GM23338 (cell line): ENCODE measurements at regions not wholly inside any gene's neighbourhood (a gene's known extent, or its start where the extent isn't known, plus 50 kb on each side); places are given as distances from the start of the nearest gene placed in this dataset.

Experiments used
- ATAC-seq: fragments of 200-7000 bp; cut with Tn5 transposase; 3 replicates; pipeline ENCODE4 v1.9.1; 2020
- DNase-seq: peaks from one replicate; pipeline ENCODE4 v3.0.0-alpha.2; 2015; ENCODE audit warnings: low spot score
- H2AFZ ChIP-seq: fragments of 200-600 bp; sonication (generic); 2 replicates; pipeline ENCODE4 v1.8.0; 2016; ENCODE audit warnings: antibody characterized with exemption, mild to moderate bottlenecking, moderate library complexity
- H3F3A ChIP-seq: fragments of 200-600 bp; sonication (generic); replicated peaks from 2 replicates; pipeline ENCODE4 v1.8.0; 2017; ENCODE audit warnings: antibody characterized with exemption, mixed run types, low read depth
- H3K27ac ChIP-seq: fragments of 200-600 bp; sonication (generic); 2 replicates; pipeline ENCODE4 v1.6.1; 2016; ENCODE audit warnings: low read depth
- H3K27me3 ChIP-seq: fragments of 200-600 bp; sonication (generic); 2 replicates; pipeline ENCODE4 v1.8.0; 2016; ENCODE audit warnings: mild to moderate bottlenecking, mixed run types, moderate library complexity; ENCODE audit not compliant: insufficient read depth
- H3K36me3 ChIP-seq: fragments of 200-600 bp; sonication (generic); 2 replicates; pipeline ENCODE4 v1.8.0; 2016; ENCODE audit warnings: mild to moderate bottlenecking; ENCODE audit not compliant: insufficient read depth
- H3K4me1 ChIP-seq: fragments of 200-600 bp; sonication (generic); 2 replicates; pipeline ENCODE4 v1.8.0; 2016; ENCODE audit warnings: mild to moderate bottlenecking, moderate library complexity; ENCODE audit not compliant: insufficient read depth
- H3K4me2 ChIP-seq: fragments of 200-600 bp; sonication (generic); 2 replicates; pipeline ENCODE4 v1.7.1; 2017; ENCODE audit warnings: mixed run types
- H3K4me3 ChIP-seq: fragments of 200-600 bp; sonication (generic); 2 replicates; pipeline ENCODE4 v1.6.1; 2016; ENCODE audit warnings: mixed run types
- H3K79me2 ChIP-seq: fragments of 200-600 bp; sonication (generic); replicated peaks from 2 replicates; pipeline ENCODE4 v1.8.0; 2017; ENCODE audit warnings: mild to moderate bottlenecking; ENCODE audit not compliant: insufficient read depth
- H3K9me2 ChIP-seq: fragments of 200-600 bp; sonication (generic); 2 replicates; pipeline ENCODE4 v1.8.0; 2017; ENCODE audit not compliant: insufficient read depth
- H4K20me1 ChIP-seq: fragments of 200-600 bp; sonication (generic); replicated peaks from 2 replicates; pipeline ENCODE4 v1.8.0; 2017; ENCODE audit warnings: mild to moderate bottlenecking; ENCODE audit not compliant: insufficient read depth
- H3K27ac Mint-ChIP-seq: 2 replicates; pipeline ENCODE4 v1.8.0; 2020; ENCODE audit warnings: inconsistent platforms, mild to moderate bottlenecking, moderate library complexity, mixed read lengths
- H3K27me3 Mint-ChIP-seq: 3 replicates; pipeline ENCODE4 v1.8.0; 2022; ENCODE audit warnings: low read depth, mild to moderate bottlenecking, moderate library complexity, mixed read lengths, inconsistent platforms; ENCODE audit not compliant: insufficient read depth, poor library complexity
- H3K36me3 Mint-ChIP-seq: 3 replicates; pipeline ENCODE4 v1.8.0; 2021; ENCODE audit warnings: low read depth, mild to moderate bottlenecking, inconsistent platforms, moderate library complexity, mixed read lengths
- H3K4me1 Mint-ChIP-seq: 3 replicates; pipeline ENCODE4 v1.8.0; 2020; ENCODE audit warnings: mild to moderate bottlenecking, inconsistent platforms, mixed read lengths
- H3K4me3 Mint-ChIP-seq: 3 replicates; pipeline ENCODE4 v1.8.0; 2021; ENCODE audit warnings: moderate library complexity, mild to moderate bottlenecking, inconsistent platforms, mixed read lengths
- H3K9me3 Mint-ChIP-seq: 3 replicates; pipeline ENCODE4 v1.8.0; 2020; ENCODE audit warnings: moderate library complexity, mild to moderate bottlenecking, inconsistent platforms, mixed read lengths
- CREB1 ChIP-seq: fragments of 250-450 bp; sonication (Bioruptor Pico); IDR thresholded peaks from 2 replicates; pipeline ENCODE4 v1.5.0; 2020; ENCODE audit warnings: low read depth, mild to moderate bottlenecking, moderate library complexity
- CTCF ChIP-seq, 2 experiments: fragments of 200-600 bp in 1 of 2; sonication (generic) in 1 of 2; conservative IDR thresholded peaks; 2 replicates each; pipeline versions ENCODE4 v1.5.1 to v1.6.1; 2016 to 2017; ENCODE audit warnings: antibody characterized with exemption in 2 of 2, low read depth in 2 of 2, mild to moderate bottlenecking in 2 of 2, moderate library complexity in 1 of 2
- EZH2 ChIP-seq: fragments of 200-600 bp; sonication (generic); IDR thresholded peaks from one replicate; pipeline ENCODE4 v1.8.0; 2017; ENCODE audit warnings: antibody characterized with exemption, mild to moderate bottlenecking, low read depth; ENCODE audit not compliant: unreplicated experiment
- JUNB ChIP-seq: IDR thresholded peaks from one replicate; pipeline ENCODE4 v1.6.1; 2016; ENCODE audit warnings: antibody characterized with exemption; ENCODE audit not compliant: unreplicated experiment
- NANOG ChIP-seq: IDR thresholded peaks from 2 replicates; pipeline ENCODE4 v1.6.1; 2016; ENCODE audit warnings: antibody characterized with exemption, borderline replicate concordance
- POLR2AphosphoS5 ChIP-seq: IDR thresholded peaks from 2 replicates; pipeline ENCODE4 v1.6.1; 2016; ENCODE audit warnings: antibody characterized with exemption, low read depth
- STAT1 ChIP-seq: IDR thresholded peaks from one replicate; pipeline ENCODE4 v1.6.1; 2016; ENCODE audit warnings: antibody characterized with exemption; ENCODE audit not compliant: unreplicated experiment
- ZNF114 ChIP-seq: fragments of 250-450 bp; sonication (Bioruptor Pico); IDR thresholded peaks from 2 replicates; pipeline ENCODE4 v1.5.0; 2020; ENCODE audit warnings: mild to moderate bottlenecking, moderate library complexity
- ZNF331 ChIP-seq: fragments of 250-450 bp; sonication (Bioruptor Pico); IDR thresholded peaks from 2 replicates; pipeline ENCODE4 v1.5.0; 2020; ENCODE audit warnings: low read depth, mild to moderate bottlenecking, moderate library complexity
- TF ChIP-seq, protein P1 (sequence below): fragments of 250-450 bp; sonication (Bioruptor Pico); IDR thresholded peaks from 2 replicates; pipeline ENCODE4 v1.5.0; 2020; ENCODE audit warnings: mild to moderate bottlenecking, moderate library complexity
- TF ChIP-seq, protein P2 (sequence below): IDR thresholded peaks from 2 replicates; pipeline ENCODE4 v1.6.1; 2016; ENCODE audit warnings: antibody characterized with exemption
- TF ChIP-seq, protein P3 (sequence below): IDR thresholded peaks from one replicate; pipeline ENCODE4 v1.6.1; 2018; ENCODE audit warnings: antibody characterized with exemption; ENCODE audit not compliant: unreplicated experiment

DNA sequence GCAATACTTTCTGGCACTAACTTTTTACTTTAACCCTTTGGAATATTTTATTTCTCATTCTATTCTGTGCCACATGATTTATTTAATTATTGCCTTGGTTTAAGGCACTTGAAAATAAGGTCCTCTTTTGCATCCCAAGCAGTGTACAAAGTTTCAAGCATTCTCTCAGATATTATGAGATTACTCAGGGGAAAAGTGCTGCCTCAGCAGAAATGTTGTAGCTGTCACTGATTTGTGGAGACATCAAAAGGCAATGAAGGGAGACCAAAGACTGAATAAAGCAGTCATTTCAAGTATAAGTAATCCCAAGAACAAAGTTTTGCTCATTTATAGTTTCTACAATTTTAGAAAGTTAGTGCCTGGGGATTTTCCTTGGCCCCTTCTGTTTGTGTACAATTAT lies 253.0 kb downstream of the RNF144B start (continued):
- TF ChIP-seq, protein P1, sequence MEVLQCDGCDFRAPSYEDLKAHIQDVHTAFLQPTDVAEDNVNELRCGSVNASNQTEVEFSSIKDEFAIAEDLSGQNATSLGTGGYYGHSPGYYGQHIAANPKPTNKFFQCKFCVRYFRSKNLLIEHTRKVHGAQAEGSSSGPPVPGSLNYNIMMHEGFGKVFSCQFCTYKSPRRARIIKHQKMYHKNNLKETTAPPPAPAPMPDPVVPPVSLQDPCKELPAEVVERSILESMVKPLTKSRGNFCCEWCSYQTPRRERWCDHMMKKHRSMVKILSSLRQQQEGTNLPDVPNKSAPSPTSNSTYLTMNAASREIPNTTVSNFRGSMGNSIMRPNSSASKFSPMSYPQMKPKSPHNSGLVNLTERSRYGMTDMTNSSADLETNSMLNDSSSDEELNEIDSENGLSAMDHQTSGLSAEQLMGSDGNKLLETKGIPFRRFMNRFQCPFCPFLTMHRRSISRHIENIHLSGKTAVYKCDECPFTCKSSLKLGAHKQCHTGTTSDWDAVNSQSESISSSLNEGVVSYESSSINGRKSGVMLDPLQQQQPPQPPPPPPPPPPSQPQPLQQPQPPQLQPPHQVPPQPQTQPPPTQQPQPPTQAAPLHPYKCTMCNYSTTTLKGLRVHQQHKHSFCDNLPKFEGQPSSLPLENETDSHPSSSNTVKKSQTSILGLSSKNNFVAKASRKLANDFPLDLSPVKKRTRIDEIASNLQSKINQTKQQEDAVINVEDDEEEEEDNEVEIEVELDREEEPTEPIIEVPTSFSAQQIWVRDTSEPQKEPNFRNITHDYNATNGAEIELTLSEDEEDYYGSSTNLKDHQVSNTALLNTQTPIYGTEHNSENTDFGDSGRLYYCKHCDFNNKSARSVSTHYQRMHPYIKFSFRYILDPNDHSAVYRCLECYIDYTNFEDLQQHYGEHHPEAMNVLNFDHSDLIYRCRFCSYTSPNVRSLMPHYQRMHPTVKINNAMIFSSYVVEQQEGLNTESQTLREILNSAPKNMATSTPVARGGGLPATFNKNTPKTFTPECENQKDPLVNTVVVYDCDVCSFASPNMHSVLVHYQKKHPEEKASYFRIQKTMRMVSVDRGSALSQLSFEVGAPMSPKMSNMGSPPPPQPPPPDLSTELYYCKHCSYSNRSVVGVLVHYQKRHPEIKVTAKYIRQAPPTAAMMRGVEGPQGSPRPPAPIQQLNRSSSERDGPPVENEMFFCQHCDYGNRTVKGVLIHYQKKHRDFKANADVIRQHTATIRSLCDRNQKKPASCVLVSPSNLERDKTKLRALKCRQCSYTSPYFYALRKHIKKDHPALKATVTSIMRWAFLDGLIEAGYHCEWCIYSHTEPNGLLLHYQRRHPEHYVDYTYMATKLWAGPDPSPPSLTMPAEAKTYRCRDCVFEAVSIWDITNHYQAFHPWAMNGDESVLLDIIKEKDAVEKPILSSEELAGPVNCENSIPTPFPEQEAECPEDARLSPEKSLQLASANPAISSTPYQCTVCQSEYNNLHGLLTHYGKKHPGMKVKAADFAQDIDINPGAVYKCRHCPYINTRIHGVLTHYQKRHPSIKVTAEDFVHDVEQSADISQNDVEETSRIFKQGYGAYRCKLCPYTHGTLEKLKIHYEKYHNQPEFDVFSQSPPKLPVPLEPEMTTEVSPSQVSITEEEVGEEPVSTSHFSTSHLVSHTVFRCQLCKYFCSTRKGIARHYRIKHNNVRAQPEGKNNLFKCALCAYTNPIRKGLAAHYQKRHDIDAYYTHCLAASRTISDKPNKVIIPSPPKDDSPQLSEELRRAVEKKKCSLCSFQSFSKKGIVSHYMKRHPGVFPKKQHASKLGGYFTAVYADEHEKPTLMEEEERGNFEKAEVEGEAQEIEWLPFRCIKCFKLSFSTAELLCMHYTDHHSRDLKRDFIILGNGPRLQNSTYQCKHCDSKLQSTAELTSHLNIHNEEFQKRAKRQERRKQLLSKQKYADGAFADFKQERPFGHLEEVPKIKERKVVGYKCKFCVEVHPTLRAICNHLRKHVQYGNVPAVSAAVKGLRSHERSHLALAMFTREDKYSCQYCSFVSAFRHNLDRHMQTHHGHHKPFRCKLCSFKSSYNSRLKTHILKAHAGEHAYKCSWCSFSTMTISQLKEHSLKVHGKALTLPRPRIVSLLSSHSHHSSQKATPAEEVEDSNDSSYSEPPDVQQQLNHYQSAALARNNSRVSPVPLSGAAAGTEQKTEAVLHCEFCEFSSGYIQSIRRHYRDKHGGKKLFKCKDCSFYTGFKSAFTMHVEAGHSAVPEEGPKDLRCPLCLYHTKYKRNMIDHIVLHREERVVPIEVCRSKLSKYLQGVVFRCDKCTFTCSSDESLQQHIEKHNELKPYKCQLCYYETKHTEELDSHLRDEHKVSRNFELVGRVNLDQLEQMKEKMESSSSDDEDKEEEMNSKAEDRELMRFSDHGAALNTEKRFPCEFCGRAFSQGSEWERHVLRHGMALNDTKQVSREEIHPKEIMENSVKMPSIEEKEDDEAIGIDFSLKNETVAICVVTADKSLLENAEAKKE (CRISPR knock-in tag), result no peak
- TF ChIP-seq STAT1, result no peak
- no peak for TF ChIP-seq ZNF114 (CRISPR knock-in tag)

- H3K27ac Mint-ChIP-seq, result peak overlapping the region; percentile 19
- Histone ChIP-seq H3F3A (no peaks in the 10 kb centered on the region), H3K27me3 (no peaks in the 10 kb centered on the region), H3K4me1 (no peaks in the 10 kb centered on the region), H3K4me3 (no peak overlapping the region), H3K36me3 (no peaks in the 10 kb centered on the region), H3K9me2 (no peaks in the 10 kb centered on the region; the same call in 1 of the 2 replicates), H3K4me2 (no peak overlapping the region), H3K27ac (no peak overlapping the region), H3K79me2 (no peaks in the 10 kb centered on the region), H2AFZ (no peak overlapping the region), H4K20me1 (no peaks in the 10 kb centered on the region)
- H3K4me1 Mint-ChIP-seq, result peaks cover 3% of the 10 kb centered on the region; the same call in 1 of the 3 replicates
- no peak for DNase-seq
- H3K27me3 Mint-ChIP-seq, result no peaks in the 10 kb centered on the region
- no peak overlapping the region for H3K4me3 Mint-ChIP-seq
- no peaks in the 10 kb centered on the region for H3K9me3 Mint-ChIP-seq
- no peaks in the 10 kb centered on the region for H3K36me3 Mint-ChIP-seq
- ATAC-seq, result no peak
- TF ChIP-seq POLR2AphosphoS5, result no peak
- no peak for TF ChIP-seq CREB1 (CRISPR knock-in tag)
- no peak for TF ChIP-seq ZNF114 (CRISPR knock-in tag)
- TF ChIP-seq ZNF331 (CRISPR knock-in tag), result no peak
- no peak for TF ChIP-seq EZH2
- TF ChIP-seq, protein P2, sequence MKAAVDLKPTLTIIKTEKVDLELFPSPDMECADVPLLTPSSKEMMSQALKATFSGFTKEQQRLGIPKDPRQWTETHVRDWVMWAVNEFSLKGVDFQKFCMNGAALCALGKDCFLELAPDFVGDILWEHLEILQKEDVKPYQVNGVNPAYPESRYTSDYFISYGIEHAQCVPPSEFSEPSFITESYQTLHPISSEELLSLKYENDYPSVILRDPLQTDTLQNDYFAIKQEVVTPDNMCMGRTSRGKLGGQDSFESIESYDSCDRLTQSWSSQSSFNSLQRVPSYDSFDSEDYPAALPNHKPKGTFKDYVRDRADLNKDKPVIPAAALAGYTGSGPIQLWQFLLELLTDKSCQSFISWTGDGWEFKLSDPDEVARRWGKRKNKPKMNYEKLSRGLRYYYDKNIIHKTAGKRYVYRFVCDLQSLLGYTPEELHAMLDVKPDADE, result no peak
- TF ChIP-seq, protein P3, sequence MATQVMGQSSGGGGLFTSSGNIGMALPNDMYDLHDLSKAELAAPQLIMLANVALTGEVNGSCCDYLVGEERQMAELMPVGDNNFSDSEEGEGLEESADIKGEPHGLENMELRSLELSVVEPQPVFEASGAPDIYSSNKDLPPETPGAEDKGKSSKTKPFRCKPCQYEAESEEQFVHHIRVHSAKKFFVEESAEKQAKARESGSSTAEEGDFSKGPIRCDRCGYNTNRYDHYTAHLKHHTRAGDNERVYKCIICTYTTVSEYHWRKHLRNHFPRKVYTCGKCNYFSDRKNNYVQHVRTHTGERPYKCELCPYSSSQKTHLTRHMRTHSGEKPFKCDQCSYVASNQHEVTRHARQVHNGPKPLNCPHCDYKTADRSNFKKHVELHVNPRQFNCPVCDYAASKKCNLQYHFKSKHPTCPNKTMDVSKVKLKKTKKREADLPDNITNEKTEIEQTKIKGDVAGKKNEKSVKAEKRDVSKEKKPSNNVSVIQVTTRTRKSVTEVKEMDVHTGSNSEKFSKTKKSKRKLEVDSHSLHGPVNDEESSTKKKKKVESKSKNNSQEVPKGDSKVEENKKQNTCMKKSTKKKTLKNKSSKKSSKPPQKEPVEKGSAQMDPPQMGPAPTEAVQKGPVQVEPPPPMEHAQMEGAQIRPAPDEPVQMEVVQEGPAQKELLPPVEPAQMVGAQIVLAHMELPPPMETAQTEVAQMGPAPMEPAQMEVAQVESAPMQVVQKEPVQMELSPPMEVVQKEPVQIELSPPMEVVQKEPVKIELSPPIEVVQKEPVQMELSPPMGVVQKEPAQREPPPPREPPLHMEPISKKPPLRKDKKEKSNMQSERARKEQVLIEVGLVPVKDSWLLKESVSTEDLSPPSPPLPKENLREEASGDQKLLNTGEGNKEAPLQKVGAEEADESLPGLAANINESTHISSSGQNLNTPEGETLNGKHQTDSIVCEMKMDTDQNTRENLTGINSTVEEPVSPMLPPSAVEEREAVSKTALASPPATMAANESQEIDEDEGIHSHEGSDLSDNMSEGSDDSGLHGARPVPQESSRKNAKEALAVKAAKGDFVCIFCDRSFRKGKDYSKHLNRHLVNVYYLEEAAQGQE, result no peak
- TF ChIP-seq CTCF (conservative IDR thresholded peaks at IDR 0.05; ENCODE audit: low read depth in 2 of 2), result no peak
- no peak for TF ChIP-seq JUNB
- no peak for TF ChIP-seq NANOG
Measured at GRCh38 chr6:18640754-18641153, 253.6 kb downstream of the RNF144B start.
